ENCODE measurements at regions not wholly inside any gene's neighbourhood (a gene's known extent, or its start where the extent isn't known, plus 50 kb on each side); places are given as distances from the start of the nearest gene placed in this dataset.

- no peak for DNase-seq (ENCODE audit: low read depth in 3 of 3, low spot score in 1 of 3)
Measured at GRCh38 chr7:42624471-42624870, 287.4 kb downstream of the C7orf25 start.

- DNase-seq (ENCODE audit: low read depth in 3 of 3, low spot score in 1 of 3), result no peak
Measured at GRCh38 chr7:42621543-42622219, 290.2 kb downstream of the C7orf25 start.

- DNase-seq (ENCODE audit: low read depth in 3 of 3, low spot score in 1 of 3), result no peak
Measured at GRCh38 chr7:42618651-42619360, 293.1 kb downstream of the C7orf25 start.

GRCh38 chr7:42617806-42618457 is 293.9 kb downstream of the C7orf25 start:
- no peak for DNase-seq (ENCODE audit: low read depth in 3 of 3, low spot score in 1 of 3)

- no peak for DNase-seq (ENCODE audit: low read depth in 3 of 3, low spot score in 1 of 3)
Measured at GRCh38 chr7:42617071-42617765, 294.7 kb downstream of the C7orf25 start.

GRCh38 chr7:42614636-42615035 is 297.2 kb downstream of the C7orf25 start:
- no peak for DNase-seq (ENCODE audit: low read depth in 3 of 3, low spot score in 1 of 3)

GRCh38 chr7:42611961-42612360 is 299.9 kb downstream of the C7orf25 start:
- no peak for DNase-seq (ENCODE audit: low read depth in 3 of 3, low spot score in 1 of 3)

- DNase-seq (ENCODE audit: low read depth in 3 of 3, low spot score in 1 of 3), result no peak
Measured at GRCh38 chr7:42611289-42611928, 300.5 kb downstream of the C7orf25 start.

GRCh38 chr7:42606193-42606905 is 305.5 kb downstream of the C7orf25 start:
- no peak for DNase-seq (ENCODE audit: low read depth in 3 of 3, low spot score in 1 of 3)

- no peak for DNase-seq (ENCODE audit: low read depth in 3 of 3, low spot score in 1 of 3)
Measured at GRCh38 chr7:42605406-42606192, 306.3 kb downstream of the C7orf25 start.

GRCh38 chr7:42603496-42603895 is 308.4 kb downstream of the C7orf25 start:
- no peak for DNase-seq (ENCODE audit: low read depth in 3 of 3, low spot score in 1 of 3)

GRCh38 chr7:42597300-42597699 is 314.6 kb downstream of the C7orf25 start:
- no peak for DNase-seq (ENCODE audit: low read depth in 3 of 3, low spot score in 1 of 3)

GRCh38 chr7:42596737-42597136 is 315.1 kb downstream of the C7orf25 start:
- no peak for DNase-seq (ENCODE audit: low read depth in 3 of 3, low spot score in 1 of 3)

- no peak for DNase-seq (ENCODE audit: low read depth in 3 of 3, low spot score in 1 of 3)
Measured at GRCh38 chr7:42593860-42594259, 318.0 kb downstream of the C7orf25 start.

- DNase-seq (ENCODE audit: low read depth in 3 of 3, low spot score in 1 of 3), result no peak
Measured at GRCh38 chr7:42590771-42591310, 321.0 kb downstream of the C7orf25 start.

GRCh38 chr7:42588876-42589275 is 323.0 kb downstream of the C7orf25 start:
- no peak for DNase-seq (ENCODE audit: low read depth in 3 of 3, low spot score in 1 of 3)

GRCh38 chr7:42587806-42588205 is 324.1 kb downstream of the C7orf25 start:
- no peak for DNase-seq (ENCODE audit: low read depth in 3 of 3, low spot score in 1 of 3)

GRCh38 chr7:42580061-42580460 is 331.8 kb downstream of the C7orf25 start:
- no peak for DNase-seq (ENCODE audit: low read depth in 3 of 3, low spot score in 1 of 3)

- DNase-seq (ENCODE audit: low read depth in 3 of 3, low spot score in 1 of 3), result no peak
Measured at GRCh38 chr7:42575171-42575570, 336.7 kb downstream of the C7orf25 start.

Measured in stimulated activated CD4-positive, alpha-beta T cell treated with anti-CD3 and anti-CD28 coated beads, TNF-alpha, amount 100 ng/mL, for 1 hour (primary cell).